Lower leg skin (tissue), 4 donors: ENCODE measurements at regions not wholly inside any gene's neighbourhood (a gene's known extent, or its start where the extent isn't known, plus 50 kb on each side); places are given as distances from the start of the nearest gene placed in this dataset.

Source experiments
- DNase-seq, 2 donors: peaks; one replicate each; pipeline ENCODE4 v3.0.0-alpha.2; 2019; ENCODE audit warnings: low spot score in 2 of 2
- H3K4me3 ChIP-seq: fragments of 200-600 bp; sonication (generic); 2 replicates; pipeline ENCODE4 v1.5.1; 2017; ENCODE audit warnings: mild to moderate bottlenecking, low read depth; ENCODE audit not compliant: poor library complexity, severe bottlenecking
- CTCF ChIP-seq, 3 donors: fragments of 450-650 bp; IDR thresholded peaks; one replicate each; pipeline ENCODE4 v1.5.1; 2016; ENCODE audit warnings: antibody characterized with exemption in 3 of 3, mild to moderate bottlenecking in 3 of 3, moderate library complexity in 2 of 3
- POLR2A ChIP-seq, 2 donors: fragments of 450-650 bp; IDR thresholded peaks; one replicate each; pipeline ENCODE4 v1.6.1; 2016 to 2017; ENCODE audit warnings: antibody characterized with exemption in 2 of 2, mild to moderate bottlenecking in 1 of 2, moderate library complexity in 1 of 2
- WGBS, 2 donors: methylation state at CpG; one replicate each; pipeline ENCODE4 v1.1.5; 2018; 5-methylcytosine and 5-hydroxymethylcytosine counted together
- intact Hi-C: fragments of 100-400 bp; cut with DNase I; formaldehyde crosslinking; loops from one replicate; pipeline ENCODE4 v1.15.0; 2023; ENCODE audit warnings: low total_unique reads

- TF ChIP-seq POLR2A (IDR thresholded peaks at IDR 0.05) (no peak), CTCF (IDR thresholded peaks at IDR 0.05) (no peak)
- H3K4me3 ChIP-seq = no peak overlapping the region
- intact Hi-C loops = no loop called here
- no peak for DNase-seq
- whole genome bisulfite sequencing, 2 donors = 56 to 100% methylated on average over 2 of the region's 2 CpGs
Observed at GRCh38 chr1:194103516-194104246, 917.3 kb upstream of the B3GALT2 start.

GRCh38 chr1:194103101-194103500 is 916.7 kb upstream of the B3GALT2 start:
- WGBS, 2 donors = 92 to 93% methylated on average over 1 of the region's 1 CpG
- H3K4me3 ChIP-seq = no peak overlapping the region
- no peak for DNase-seq
- TF ChIP-seq CTCF (IDR thresholded peaks at IDR 0.05) (no peak), POLR2A (IDR thresholded peaks at IDR 0.05) (no peak)
- intact Hi-C loops = no loop called here

GRCh38 chr1:194102607-194103006 is 916.2 kb upstream of the B3GALT2 start:
- TF ChIP-seq POLR2A (IDR thresholded peaks at IDR 0.05) (no peak), CTCF (IDR thresholded peaks at IDR 0.05) (no peak)
- H3K4me3 ChIP-seq = no peak overlapping the region
- DNase-seq = no peak
- intact Hi-C loops = no loop called here
- WGBS, 2 donors = 60 to 66% methylated on average over 2 of the region's 2 CpGs

- no peak for DNase-seq
- no peak for TF ChIP-seq CTCF (IDR thresholded peaks at IDR 0.05)
- TF ChIP-seq POLR2A (IDR thresholded peaks at IDR 0.05) = no peak
- H3K4me3 ChIP-seq = no peak overlapping the region
- intact Hi-C loops = no loop called here
- 36 to 59% methylated on average over 3 of the region's 3 CpGs for WGBS, 2 donors
Observed at GRCh38 chr1:194084755-194085154, 898.3 kb upstream of the B3GALT2 start.

- intact Hi-C loops = no loop called here
- TF ChIP-seq CTCF (IDR thresholded peaks at IDR 0.05) (no peak), POLR2A (IDR thresholded peaks at IDR 0.05) (no peak)
- DNase-seq = no peak
- no peak overlapping the region for H3K4me3 ChIP-seq
Observed at GRCh38 chr1:194081444-194081843, 895.0 kb upstream of the B3GALT2 start.

GRCh38 chr1:194080826-194081225 is 894.4 kb upstream of the B3GALT2 start:
- intact Hi-C loops = no loop called here
- no peak for TF ChIP-seq POLR2A (IDR thresholded peaks at IDR 0.05)
- TF ChIP-seq CTCF (IDR thresholded peaks at IDR 0.05) = no peak
- DNase-seq = no peak
- H3K4me3 ChIP-seq = no peak overlapping the region
- 81 to 91% methylated on average over 2 of the region's 2 CpGs for WGBS, 2 donors
